GM12878 (cell line): ENCODE measurements at regions not wholly inside any gene's neighbourhood (a gene's known extent, or its start where the extent isn't known, plus 50 kb on each side); places are given as distances from the start of the nearest gene placed in this dataset.

ENCODE experiments used
- BCL11A ChIP-seq: IDR thresholded peaks from 2 replicates; pipeline ENCODE4 v1.6.1; 2011; ENCODE audit warnings: low read depth, low read length
- BMI1 ChIP-seq: fragments of 450-650 bp; IDR thresholded peaks from 2 replicates; pipeline ENCODE4 v1.6.1; 2016; ENCODE audit warnings: mild to moderate bottlenecking, moderate library complexity, borderline replicate concordance
- BRCA1 ChIP-seq: IDR thresholded peaks from 2 replicates; pipeline ENCODE4 v1.6.1; 2011; ENCODE audit warnings: low read depth, low read length, improper control_type of control experiment
- CBX5 ChIP-seq: sonication (generic); IDR thresholded peaks from 2 replicates; pipeline ENCODE4 v1.6.1; 2016; ENCODE audit warnings: low read depth, moderate library complexity, mild to moderate bottlenecking, inconsistent platforms
- CHD2 ChIP-seq: IDR thresholded peaks from 2 replicates; pipeline ENCODE4 v1.6.1; 2011; ENCODE audit warnings: low read depth, low read length, improper control_type of control experiment, borderline replicate concordance
- CREB1 ChIP-seq: IDR thresholded peaks from 2 replicates; pipeline ENCODE4 v1.6.1; 2012; ENCODE audit warnings: low read depth, mild to moderate bottlenecking, inconsistent platforms
- FOXM1 ChIP-seq: IDR thresholded peaks from 2 replicates; pipeline ENCODE4 v1.6.1; 2012; ENCODE audit warnings: low read depth, mild to moderate bottlenecking, inconsistent platforms, low read length, moderate library complexity
- GABPA ChIP-seq: IDR thresholded peaks from 2 replicates; pipeline ENCODE4 v1.6.1; 2014; ENCODE audit warnings: antibody characterized with exemption, low read depth, mild to moderate bottlenecking, inconsistent platforms
- IKZF2 ChIP-seq, 2 experiments: fragments of 450-650 bp; IDR thresholded peaks; 2 replicates each; pipeline ENCODE4 v1.6.1; 2017; ENCODE audit warnings: mild to moderate bottlenecking in 2 of 2, moderate library complexity in 2 of 2
- MEF2A ChIP-seq: IDR thresholded peaks from 2 replicates; pipeline ENCODE4 v1.6.1; 2011; ENCODE audit warnings: low read depth, mild to moderate bottlenecking, low read length, moderate library complexity; ENCODE audit not compliant: insufficient read depth
- NFIC ChIP-seq: IDR thresholded peaks from 2 replicates; pipeline ENCODE4 v1.6.1; 2012; ENCODE audit warnings: low read depth, mild to moderate bottlenecking, inconsistent platforms, low read length, moderate library complexity
- RB1 ChIP-seq: fragments of 450-650 bp; formaldehyde crosslinking; IDR thresholded peaks from 2 replicates; pipeline ENCODE4 v1.6.1; 2017; ENCODE audit warnings: mild to moderate bottlenecking, borderline replicate concordance
- SMC3 ChIP-seq: IDR thresholded peaks from 2 replicates; pipeline ENCODE4 v1.6.1; 2011; ENCODE audit warnings: low read length, improper control_type of control experiment, borderline replicate concordance
- SUPT20H ChIP-seq: IDR thresholded peaks from 2 replicates; pipeline ENCODE4 v1.6.1; 2011; ENCODE audit warnings: low read depth, mild to moderate bottlenecking, low read length, moderate library complexity, borderline replicate concordance; ENCODE audit not compliant: control insufficient read depth
- TF ChIP-seq, protein P1 (sequence below): fragments of 450-650 bp; IDR thresholded peaks from 2 replicates; pipeline ENCODE4 v1.6.1; 2017; ENCODE audit warnings: mild to moderate bottlenecking, moderate library complexity
- TF ChIP-seq, protein P2 (sequence below): fragments of 450-650 bp; IDR thresholded peaks from 2 replicates; pipeline ENCODE4 v1.6.1; 2018; ENCODE audit warnings: mild to moderate bottlenecking, low read depth, moderate library complexity; ENCODE audit not compliant: partially characterized antibody
- TF ChIP-seq, protein P3 (sequence below): IDR thresholded peaks from 2 replicates; pipeline ENCODE4 v1.6.1; 2012; ENCODE audit warnings: low read depth, low read length, improper control_type of control experiment
- TF ChIP-seq, protein P4 (sequence below): fragments of 450-650 bp; IDR thresholded peaks from 2 replicates; pipeline ENCODE4 v1.6.1; 2016; ENCODE audit warnings: mild to moderate bottlenecking
- TF ChIP-seq, protein P5 (sequence below): fragments of 450-650 bp; IDR thresholded peaks from 2 replicates; pipeline ENCODE4 v1.6.1; 2018; ENCODE audit warnings: borderline replicate concordance, mild to moderate bottlenecking; ENCODE audit not compliant: partially characterized antibody

DNA sequence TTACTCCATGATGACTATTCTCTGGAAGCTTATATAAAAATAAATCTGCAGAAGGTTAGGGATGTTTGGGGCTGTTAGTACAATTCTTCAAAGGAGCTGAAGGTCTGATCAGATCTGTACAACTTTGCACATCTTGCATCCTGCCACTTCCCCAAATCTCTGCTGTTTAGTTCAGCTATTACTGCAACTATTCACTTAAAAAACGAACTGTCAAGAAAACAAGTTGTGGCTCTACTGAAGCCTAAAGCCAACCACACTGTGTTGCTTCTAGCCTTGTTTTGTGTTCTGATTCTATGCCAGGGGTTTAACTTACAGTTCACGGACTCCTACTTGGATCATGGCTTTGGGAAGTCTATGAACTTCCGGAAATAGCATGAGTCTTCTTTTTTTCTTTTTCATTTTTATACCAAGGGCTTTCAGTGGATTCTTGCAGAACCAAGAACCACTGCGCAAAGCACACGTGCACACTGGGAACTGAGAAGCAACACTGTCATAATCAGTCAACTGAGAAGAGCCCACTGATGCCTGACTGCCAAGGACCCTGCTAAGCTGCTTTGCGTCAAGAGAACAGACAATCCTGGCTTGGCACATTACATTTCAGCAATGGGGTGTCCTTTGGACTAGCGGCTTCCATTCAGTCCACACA is 66.3 kb upstream of the EEA1 start (continued):
- TF ChIP-seq, protein P1, sequence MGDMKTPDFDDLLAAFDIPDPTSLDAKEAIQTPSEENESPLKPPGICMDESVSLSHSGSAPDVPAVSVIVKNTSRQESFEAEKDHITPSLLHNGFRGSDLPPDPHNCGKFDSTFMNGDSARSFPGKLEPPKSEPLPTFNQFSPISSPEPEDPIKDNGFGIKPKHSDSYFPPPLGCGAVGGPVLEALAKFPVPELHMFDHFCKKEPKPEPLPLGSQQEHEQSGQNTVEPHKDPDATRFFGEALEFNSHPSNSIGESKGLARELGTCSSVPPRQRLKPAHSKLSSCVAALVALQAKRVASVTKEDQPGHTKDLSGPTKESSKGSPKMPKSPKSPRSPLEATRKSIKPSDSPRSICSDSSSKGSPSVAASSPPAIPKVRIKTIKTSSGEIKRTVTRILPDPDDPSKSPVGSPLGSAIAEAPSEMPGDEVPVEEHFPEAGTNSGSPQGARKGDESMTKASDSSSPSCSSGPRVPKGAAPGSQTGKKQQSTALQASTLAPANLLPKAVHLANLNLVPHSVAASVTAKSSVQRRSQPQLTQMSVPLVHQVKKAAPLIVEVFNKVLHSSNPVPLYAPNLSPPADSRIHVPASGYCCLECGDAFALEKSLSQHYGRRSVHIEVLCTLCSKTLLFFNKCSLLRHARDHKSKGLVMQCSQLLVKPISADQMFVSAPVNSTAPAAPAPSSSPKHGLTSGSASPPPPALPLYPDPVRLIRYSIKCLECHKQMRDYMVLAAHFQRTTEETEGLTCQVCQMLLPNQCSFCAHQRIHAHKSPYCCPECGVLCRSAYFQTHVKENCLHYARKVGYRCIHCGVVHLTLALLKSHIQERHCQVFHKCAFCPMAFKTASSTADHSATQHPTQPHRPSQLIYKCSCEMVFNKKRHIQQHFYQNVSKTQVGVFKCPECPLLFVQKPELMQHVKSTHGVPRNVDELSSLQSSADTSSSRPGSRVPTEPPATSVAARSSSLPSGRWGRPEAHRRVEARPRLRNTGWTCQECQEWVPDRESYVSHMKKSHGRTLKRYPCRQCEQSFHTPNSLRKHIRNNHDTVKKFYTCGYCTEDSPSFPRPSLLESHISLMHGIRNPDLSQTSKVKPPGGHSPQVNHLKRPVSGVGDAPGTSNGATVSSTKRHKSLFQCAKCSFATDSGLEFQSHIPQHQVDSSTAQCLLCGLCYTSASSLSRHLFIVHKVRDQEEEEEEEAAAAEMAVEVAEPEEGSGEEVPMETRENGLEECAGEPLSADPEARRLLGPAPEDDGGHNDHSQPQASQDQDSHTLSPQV = no peak
- TF ChIP-seq CHD2 = no peak
- TF ChIP-seq BRCA1 = no peak
- TF ChIP-seq SMC3 = no peak
- TF ChIP-seq, protein P2, sequence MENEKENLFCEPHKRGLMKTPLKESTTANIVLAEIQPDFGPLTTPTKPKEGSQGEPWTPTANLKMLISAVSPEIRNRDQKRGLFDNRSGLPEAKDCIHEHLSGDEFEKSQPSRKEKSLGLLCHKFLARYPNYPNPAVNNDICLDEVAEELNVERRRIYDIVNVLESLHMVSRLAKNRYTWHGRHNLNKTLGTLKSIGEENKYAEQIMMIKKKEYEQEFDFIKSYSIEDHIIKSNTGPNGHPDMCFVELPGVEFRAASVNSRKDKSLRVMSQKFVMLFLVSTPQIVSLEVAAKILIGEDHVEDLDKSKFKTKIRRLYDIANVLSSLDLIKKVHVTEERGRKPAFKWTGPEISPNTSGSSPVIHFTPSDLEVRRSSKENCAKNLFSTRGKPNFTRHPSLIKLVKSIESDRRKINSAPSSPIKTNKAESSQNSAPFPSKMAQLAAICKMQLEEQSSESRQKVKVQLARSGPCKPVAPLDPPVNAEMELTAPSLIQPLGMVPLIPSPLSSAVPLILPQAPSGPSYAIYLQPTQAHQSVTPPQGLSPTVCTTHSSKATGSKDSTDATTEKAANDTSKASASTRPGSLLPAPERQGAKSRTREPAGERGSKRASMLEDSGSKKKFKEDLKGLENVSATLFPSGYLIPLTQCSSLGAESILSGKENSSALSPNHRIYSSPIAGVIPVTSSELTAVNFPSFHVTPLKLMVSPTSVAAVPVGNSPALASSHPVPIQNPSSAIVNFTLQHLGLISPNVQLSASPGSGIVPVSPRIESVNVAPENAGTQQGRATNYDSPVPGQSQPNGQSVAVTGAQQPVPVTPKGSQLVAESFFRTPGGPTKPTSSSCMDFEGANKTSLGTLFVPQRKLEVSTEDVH = no peak
- TF ChIP-seq, protein P3, sequence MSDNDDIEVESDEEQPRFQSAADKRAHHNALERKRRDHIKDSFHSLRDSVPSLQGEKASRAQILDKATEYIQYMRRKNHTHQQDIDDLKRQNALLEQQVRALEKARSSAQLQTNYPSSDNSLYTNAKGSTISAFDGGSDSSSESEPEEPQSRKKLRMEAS = no peak
- TF ChIP-seq BMI1 = no peak
- TF ChIP-seq CBX5 = peak; percentile 58; the same call in 1 of the 2 replicates
- TF ChIP-seq CREB1 = peak; percentile 40; the same call in 1 of the 2 replicates
- no peak for TF ChIP-seq GABPA
- TF ChIP-seq, protein P4, sequence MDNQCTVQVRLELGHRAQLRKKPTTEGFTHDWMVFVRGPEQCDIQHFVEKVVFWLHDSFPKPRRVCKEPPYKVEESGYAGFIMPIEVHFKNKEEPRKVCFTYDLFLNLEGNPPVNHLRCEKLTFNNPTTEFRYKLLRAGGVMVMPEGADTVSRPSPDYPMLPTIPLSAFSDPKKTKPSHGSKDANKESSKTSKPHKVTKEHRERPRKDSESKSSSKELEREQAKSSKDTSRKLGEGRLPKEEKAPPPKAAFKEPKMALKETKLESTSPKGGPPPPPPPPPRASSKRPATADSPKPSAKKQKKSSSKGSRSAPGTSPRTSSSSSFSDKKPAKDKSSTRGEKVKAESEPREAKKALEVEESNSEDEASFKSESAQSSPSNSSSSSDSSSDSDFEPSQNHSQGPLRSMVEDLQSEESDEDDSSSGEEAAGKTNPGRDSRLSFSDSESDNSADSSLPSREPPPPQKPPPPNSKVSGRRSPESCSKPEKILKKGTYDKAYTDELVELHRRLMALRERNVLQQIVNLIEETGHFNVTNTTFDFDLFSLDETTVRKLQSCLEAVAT = no peak
- peak; percentile 67 for TF ChIP-seq BCL11A
- peak; percentile 66; the same call in 1 of the 2 replicates for TF ChIP-seq NFIC
- TF ChIP-seq MEF2A = 0 out of 2 replicates have a peak, but pooled peaks have one; percentile 32
- TF ChIP-seq, protein P5, sequence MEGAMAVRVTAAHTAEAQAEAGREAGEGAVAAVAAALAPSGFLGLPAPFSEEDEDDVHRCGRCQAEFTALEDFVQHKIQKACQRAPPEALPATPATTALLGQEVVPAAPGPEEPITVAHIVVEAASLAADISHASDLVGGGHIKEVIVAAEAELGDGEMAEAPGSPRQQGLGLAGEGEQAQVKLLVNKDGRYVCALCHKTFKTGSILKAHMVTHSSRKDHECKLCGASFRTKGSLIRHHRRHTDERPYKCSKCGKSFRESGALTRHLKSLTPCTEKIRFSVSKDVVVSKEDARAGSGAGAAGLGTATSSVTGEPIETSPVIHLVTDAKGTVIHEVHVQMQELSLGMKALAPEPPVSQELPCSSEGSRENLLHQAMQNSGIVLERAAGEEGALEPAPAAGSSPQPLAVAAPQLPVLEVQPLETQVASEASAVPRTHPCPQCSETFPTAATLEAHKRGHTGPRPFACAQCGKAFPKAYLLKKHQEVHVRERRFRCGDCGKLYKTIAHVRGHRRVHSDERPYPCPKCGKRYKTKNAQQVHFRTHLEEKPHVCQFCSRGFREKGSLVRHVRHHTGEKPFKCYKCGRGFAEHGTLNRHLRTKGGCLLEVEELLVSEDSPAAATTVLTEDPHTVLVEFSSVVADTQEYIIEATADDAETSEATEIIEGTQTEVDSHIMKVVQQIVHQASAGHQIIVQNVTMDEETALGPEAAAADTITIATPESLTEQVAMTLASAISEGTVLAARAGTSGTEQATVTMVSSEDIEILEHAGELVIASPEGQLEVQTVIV = no peak
- peak; percentile 41 to 64; a peak in 3 of 4 replicates for TF ChIP-seq IKZF2 (IDR thresholded peaks at IDR 0.05)
- TF ChIP-seq SUPT20H = no peak
- TF ChIP-seq FOXM1 = peak; percentile 49; the same call in 1 of the 2 replicates
- no peak for TF ChIP-seq RB1
